GM23248 (cell line): ENCODE measurements at regions not wholly inside any gene's neighbourhood (a gene's known extent, or its start where the extent isn't known, plus 50 kb on each side); places are given as distances from the start of the nearest gene placed in this dataset.

Experiments used
- DNase-seq: peaks from one replicate; pipeline ENCODE4 v3.0.0-alpha.2; 2015
- H2AFZ ChIP-seq: fragments of 200-600 bp; sonication (generic); 2 replicates; pipeline ENCODE4 v1.6.1; 2016; ENCODE audit warnings: antibody characterized with exemption
- H3F3A ChIP-seq: fragments of 200-600 bp; sonication (generic); 2 replicates; pipeline ENCODE4 v1.6.1; 2016; ENCODE audit warnings: mild to moderate bottlenecking, antibody characterized with exemption, mixed run types; ENCODE audit not compliant: insufficient read depth
- H3K27ac ChIP-seq: fragments of 200-600 bp; sonication (generic); 2 replicates; pipeline ENCODE4 v1.5.1; 2016; ENCODE audit warnings: mild to moderate bottlenecking
- H3K27me3 ChIP-seq: fragments of 200-600 bp; sonication (generic); replicated peaks from 2 replicates; pipeline ENCODE4 v1.6.1; 2016; ENCODE audit warnings: mild to moderate bottlenecking; ENCODE audit not compliant: insufficient read depth
- H3K36me3 ChIP-seq: fragments of 200-600 bp; sonication (generic); 2 replicates; pipeline ENCODE4 v1.6.1; 2016; ENCODE audit warnings: low read depth, mild to moderate bottlenecking
- H3K4me1 ChIP-seq: fragments of 200-600 bp; sonication (generic); 2 replicates; pipeline ENCODE4 v1.6.1; 2016; ENCODE audit warnings: mild to moderate bottlenecking; ENCODE audit not compliant: insufficient read depth
- H3K4me2 ChIP-seq: fragments of 200-600 bp; sonication (generic); one replicate; pipeline ENCODE4 v1.6.1; 2016; ENCODE audit warnings: mild to moderate bottlenecking; ENCODE audit not compliant: unreplicated experiment
- H3K4me3 ChIP-seq: fragments of 200-600 bp; sonication (generic); 2 replicates; pipeline ENCODE4 v1.5.1; 2016; ENCODE audit warnings: mild to moderate bottlenecking
- H3K79me2 ChIP-seq: fragments of 200-600 bp; sonication (generic); 2 replicates; pipeline ENCODE4 v1.6.1; 2016; ENCODE audit warnings: mild to moderate bottlenecking; ENCODE audit not compliant: insufficient read depth
- H3K9ac ChIP-seq: fragments of 200-600 bp; sonication (generic); 2 replicates; pipeline ENCODE4 v1.6.1; 2016; ENCODE audit warnings: mild to moderate bottlenecking
- H3K9me2 ChIP-seq: fragments of 200-600 bp; sonication (generic); 2 replicates; pipeline ENCODE4 v1.6.1; 2016; ENCODE audit warnings: mixed run types, mild to moderate bottlenecking, moderate library complexity; ENCODE audit not compliant: insufficient read depth
- H3K9me3 ChIP-seq: fragments of 200-600 bp; sonication (generic); one replicate; pipeline ENCODE4 v1.6.1; 2017; ENCODE audit warnings: low read depth
- H4K20me1 ChIP-seq: fragments of 200-600 bp; sonication (generic); 2 replicates; pipeline ENCODE4 v1.6.0; 2016; ENCODE audit not compliant: insufficient read depth
- EZH2 ChIP-seq: fragments of 200-600 bp; sonication (generic); IDR thresholded peaks from 2 replicates; pipeline ENCODE4 v1.6.1; 2018; ENCODE audit warnings: antibody characterized with exemption, mild to moderate bottlenecking; ENCODE audit not compliant: insufficient read depth, poor library complexity, severe bottlenecking
- EZH2phosphoT487 ChIP-seq: fragments of 200-600 bp; sonication (generic); IDR thresholded peaks from 2 replicates; pipeline ENCODE4 v1.6.1; 2018; ENCODE audit warnings: antibody characterized with exemption, moderate library complexity, mild to moderate bottlenecking, low read depth; ENCODE audit not compliant: insufficient read depth
- WGBS, 2 experiments: methylation state at CpG; one replicate each; pipeline ENCODE4 v1.1.6; 2015 to 2017; ENCODE audit warnings: low lambda C conversion rate in 2 of 2, low coverage in 1 of 2; ENCODE audit errors: missing lambda C conversion rate in 2 of 2; 5-methylcytosine and 5-hydroxymethylcytosine counted together
- in situ Hi-C: fragments of 300-500 bp; cut with MboI; formaldehyde crosslinking; loops from 2 replicates; pipeline ENCODE4 v1.15.0; 2020

GRCh38 chr7:131203291-131203976 lies 124.2 kb upstream of the MKLN1 start:
- Histone ChIP-seq H3F3A (peaks cover 1% of the 10 kb centered on the region; the same call in 1 of the 2 replicates), H3K9ac (no peak overlapping the region), H3K27me3 (no peaks in the 10 kb centered on the region), H3K4me3 (no peak overlapping the region), H3K36me3 (no peaks in the 10 kb centered on the region), H3K4me1 (peaks cover 9% of the 10 kb centered on the region), H3K9me3 (no peaks in the 10 kb centered on the region), H4K20me1 (no peaks in the 10 kb centered on the region), H3K79me2 (no peaks in the 10 kb centered on the region), H2AFZ (no peak overlapping the region), H3K9me2 (no peaks in the 10 kb centered on the region), H3K27ac (no peak overlapping the region), H3K4me2 (no peak overlapping the region)
- in situ Hi-C loops = no loop called here
- 28 to 32% methylated on average over 5 of the region's 5 CpGs for WGBS, 2 experiments
- no peak for TF ChIP-seq EZH2phosphoT487
- no peak for TF ChIP-seq EZH2
- peak; percentile 30 for DNase-seq

GRCh38 chr7:131208777-131209176 lies 118.9 kb upstream of the MKLN1 start:
- Histone ChIP-seq H4K20me1 (no peaks in the 10 kb centered on the region), H3K4me2 (no peak overlapping the region), H3K36me3 (no peaks in the 10 kb centered on the region), H3K4me1 (no peaks in the 10 kb centered on the region), H3K9me3 (no peaks in the 10 kb centered on the region), H3K27ac (no peak overlapping the region), H3K9me2 (no peaks in the 10 kb centered on the region), H3K27me3 (no peaks in the 10 kb centered on the region), H2AFZ (no peak overlapping the region), H3K4me3 (no peak overlapping the region), H3K9ac (no peak overlapping the region), H3F3A (no peaks in the 10 kb centered on the region), H3K79me2 (no peaks in the 10 kb centered on the region)
- 79 to 82% methylated on average over 3 of the region's 3 CpGs for WGBS, 2 experiments
- no peak for DNase-seq
- TF ChIP-seq EZH2phosphoT487 (no peak), EZH2 (no peak)
- in situ Hi-C loops = no loop called here

- Histone ChIP-seq H3K27me3 (no peaks in the 10 kb centered on the region), H3K79me2 (no peaks in the 10 kb centered on the region), H2AFZ (no peak overlapping the region), H3K4me2 (no peak overlapping the region), H3K9ac (no peak overlapping the region), H3K36me3 (no peaks in the 10 kb centered on the region), H3F3A (no peaks in the 10 kb centered on the region), H3K9me3 (no peaks in the 10 kb centered on the region), H3K27ac (no peak overlapping the region), H3K4me1 (no peaks in the 10 kb centered on the region), H3K4me3 (no peak overlapping the region), H3K9me2 (no peaks in the 10 kb centered on the region), H4K20me1 (no peaks in the 10 kb centered on the region)
- in situ Hi-C loops = no loop called here
- WGBS, 2 experiments = 78 to 83% methylated on average over 2 of the region's 2 CpGs
- no peak for TF ChIP-seq EZH2
- no peak for TF ChIP-seq EZH2phosphoT487
- DNase-seq = no peak
These were observed 117.1 kb upstream of the MKLN1 start for GRCh38 chr7:131210618-131211017.

GRCh38 chr7:131211500-131211899 lies 116.2 kb upstream of the MKLN1 start:
- H3K4me2 ChIP-seq = no peak overlapping the region
- no peak overlapping the region for H2AFZ ChIP-seq
- no peaks in the 10 kb centered on the region for H3K27me3 ChIP-seq
- in situ Hi-C loops = no loop called here
- no peaks in the 10 kb centered on the region for H3K9me2 ChIP-seq
- H3K4me1 ChIP-seq = no peaks in the 10 kb centered on the region
- H4K20me1 ChIP-seq = no peaks in the 10 kb centered on the region
- H3K36me3 ChIP-seq = no peaks in the 10 kb centered on the region
- H3K9me3 ChIP-seq = no peaks in the 10 kb centered on the region
- no peak overlapping the region for H3K27ac ChIP-seq
- H3K9ac ChIP-seq = no peak overlapping the region
- no peaks in the 10 kb centered on the region for H3F3A ChIP-seq
- H3K4me3 ChIP-seq = no peak overlapping the region
- no peak for DNase-seq
- no peak for TF ChIP-seq EZH2
- TF ChIP-seq EZH2phosphoT487 = no peak
- 50 to 60% methylated on average over 1 of the region's 1 CpG for WGBS, 2 experiments
- H3K79me2 ChIP-seq = no peaks in the 10 kb centered on the region

GRCh38 chr7:131212114-131212513 lies 115.6 kb upstream of the MKLN1 start:
- no peak overlapping the region for H2AFZ ChIP-seq
- H3K9me2 ChIP-seq = no peaks in the 10 kb centered on the region
- no peak overlapping the region for H3K9ac ChIP-seq
- H4K20me1 ChIP-seq = no peaks in the 10 kb centered on the region
- no peak overlapping the region for H3K4me2 ChIP-seq
- no peak overlapping the region for H3K4me3 ChIP-seq
- TF ChIP-seq EZH2 (no peak), EZH2phosphoT487 (no peak)
- H3K36me3 ChIP-seq = no peaks in the 10 kb centered on the region
- H3F3A ChIP-seq = no peaks in the 10 kb centered on the region
- no peak for DNase-seq
- in situ Hi-C loops = no loop called here
- H3K27ac ChIP-seq = no peak overlapping the region
- no peaks in the 10 kb centered on the region for H3K27me3 ChIP-seq
- no peaks in the 10 kb centered on the region for H3K9me3 ChIP-seq
- no peaks in the 10 kb centered on the region for H3K4me1 ChIP-seq
- no peaks in the 10 kb centered on the region for H3K79me2 ChIP-seq
